HCEC 1CT (cell line): ENCODE measurements at regions not wholly inside any gene's neighbourhood (a gene's known extent, or its start where the extent isn't known, plus 50 kb on each side); places are given as distances from the start of the nearest gene placed in this dataset.
"Not testable (repeated sequence)": the region's sequence is repeated elsewhere in the genome, so short reads cannot be mapped to it uniquely, and the experiment has no call there.

Experiments used
- DNase-seq: peaks from one replicate; pipeline ENCODE4 v3.0.0-alpha.2; 2017

GRCh38 chr16:52725043-52725442 lies 178.1 kb upstream of the TOX3 start:
- no peak for DNase-seq

DNA sequence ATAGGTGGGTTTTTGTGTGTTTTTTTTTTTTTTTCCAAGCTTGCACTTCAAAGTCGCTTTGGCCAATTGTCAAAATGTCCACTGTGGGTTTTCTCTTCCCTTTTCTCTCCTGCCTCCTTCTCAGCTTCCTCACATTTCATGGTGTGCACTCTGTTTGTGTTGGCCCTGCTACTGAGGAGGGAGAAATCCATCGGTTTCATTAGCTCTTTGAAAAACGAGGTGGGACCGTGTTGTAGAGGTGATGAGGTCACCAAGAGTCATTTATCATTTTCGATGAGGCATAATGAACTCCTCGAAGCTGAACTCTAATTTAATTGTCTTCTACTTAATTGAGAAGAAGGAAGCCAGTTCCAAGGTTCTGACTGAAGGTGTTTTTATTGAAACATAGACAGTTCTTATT lies 174.4 kb upstream of the TOX3 start:
- DNase-seq = no peak

- no peak for DNase-seq
Observed at GRCh38 chr16:52718046-52718445, 171.1 kb upstream of the TOX3 start.

DNA sequence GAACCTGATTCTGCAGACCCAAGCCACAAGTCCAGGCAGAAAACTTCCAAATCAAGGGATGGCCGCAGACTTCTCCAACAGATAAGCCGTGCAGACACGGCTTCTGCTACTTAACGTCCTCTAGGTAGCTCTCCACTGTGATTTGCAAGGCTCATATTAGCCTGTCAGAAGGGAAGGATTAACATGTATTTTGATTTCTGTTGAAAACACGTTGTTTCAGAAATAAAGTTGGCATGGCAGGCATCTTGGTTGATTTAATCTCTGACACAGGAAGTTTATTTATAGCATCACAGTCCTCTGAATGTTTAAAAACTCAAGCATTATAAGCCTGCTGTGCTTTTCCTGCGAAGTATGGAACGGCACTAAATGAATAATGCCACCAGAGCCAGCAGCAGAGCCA lies 166.8 kb upstream of the TOX3 start:
- no peak for DNase-seq

DNA sequence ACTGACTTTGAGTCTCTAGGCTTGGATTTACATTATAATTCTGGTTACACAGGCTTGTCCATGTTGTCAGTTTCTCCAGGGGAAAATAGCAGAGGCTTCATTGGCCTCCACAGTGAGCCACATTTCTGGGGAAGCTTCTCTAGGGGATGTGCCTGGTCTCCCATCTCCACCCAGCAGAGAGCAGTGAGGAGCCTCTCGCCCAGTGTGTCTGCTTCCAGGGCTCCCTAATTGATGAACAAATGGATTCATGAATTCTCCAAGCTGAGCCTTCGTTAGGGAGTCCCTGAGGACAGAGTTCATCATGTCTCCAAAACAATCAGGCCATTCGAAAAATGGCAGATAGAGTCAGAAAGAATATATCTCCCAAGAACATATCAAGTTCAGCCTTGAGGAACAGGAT lies 162.4 kb upstream of the TOX3 start:
- no peak for DNase-seq

DNA sequence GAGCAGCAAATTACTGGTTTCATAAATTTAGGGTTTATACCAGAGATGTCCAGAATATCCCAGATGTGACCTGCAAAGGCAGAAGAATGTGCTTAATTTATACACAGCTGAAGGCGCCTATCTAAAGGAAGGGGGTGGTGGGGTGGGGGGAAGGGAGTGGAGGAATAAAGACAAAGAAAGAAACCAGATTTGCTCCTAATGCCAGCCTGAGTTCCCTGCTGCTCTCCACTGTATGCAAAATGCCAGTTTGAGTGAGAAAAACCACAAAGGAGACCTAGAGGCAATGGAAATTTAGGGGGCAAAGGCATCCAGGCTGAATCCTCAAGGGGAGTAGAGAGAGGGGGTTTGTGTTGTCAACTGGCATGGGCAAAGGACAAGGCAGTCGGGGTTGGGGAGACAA lies 161.5 kb upstream of the TOX3 start:
- DNase-seq = no peak

GRCh38 chr16:52707676-52708337 lies 160.9 kb upstream of the TOX3 start:
- DNase-seq = no peak

GRCh38 chr16:52705122-52705521 lies 158.2 kb upstream of the TOX3 start:
- DNase-seq = no peak

GRCh38 chr16:52697971-52698370 lies 151.0 kb upstream of the TOX3 start:
- DNase-seq = no peak

- DNase-seq = no peak
Observed at GRCh38 chr16:52696126-52696525, 149.2 kb upstream of the TOX3 start.

GRCh38 chr16:52690468-52690867 lies 143.5 kb upstream of the TOX3 start:
- no peak for DNase-seq

- DNase-seq = no peak
Observed at GRCh38 chr16:52680993-52681392, 134.1 kb upstream of the TOX3 start.

- DNase-seq = no peak
Observed at GRCh38 chr16:52677501-52677900, 130.6 kb upstream of the TOX3 start.

GRCh38 chr16:52676959-52677358 lies 130.0 kb upstream of the TOX3 start:
- DNase-seq = no peak

DNA sequence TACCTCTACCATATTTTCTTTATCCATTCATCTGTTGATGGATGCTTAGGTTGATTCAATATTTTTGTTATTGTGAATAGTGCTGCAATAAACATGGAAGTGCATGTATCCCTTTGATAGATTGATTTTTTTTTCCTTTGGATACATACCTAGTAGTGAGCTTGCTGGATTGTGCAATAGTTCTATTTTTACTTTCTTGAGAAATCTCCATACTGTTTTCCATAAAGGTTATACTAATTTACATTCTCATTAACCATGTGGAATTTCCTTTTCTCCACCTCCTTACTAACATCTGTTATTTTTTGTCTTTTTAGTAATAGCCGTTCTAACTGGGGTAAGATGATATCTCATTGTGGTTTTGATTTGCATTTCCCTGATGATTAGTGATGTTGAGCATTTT lies 124.6 kb upstream of the TOX3 start:
- no peak for DNase-seq

- no peak for DNase-seq
Observed at GRCh38 chr16:52657924-52658323, 111.0 kb upstream of the TOX3 start.

DNA sequence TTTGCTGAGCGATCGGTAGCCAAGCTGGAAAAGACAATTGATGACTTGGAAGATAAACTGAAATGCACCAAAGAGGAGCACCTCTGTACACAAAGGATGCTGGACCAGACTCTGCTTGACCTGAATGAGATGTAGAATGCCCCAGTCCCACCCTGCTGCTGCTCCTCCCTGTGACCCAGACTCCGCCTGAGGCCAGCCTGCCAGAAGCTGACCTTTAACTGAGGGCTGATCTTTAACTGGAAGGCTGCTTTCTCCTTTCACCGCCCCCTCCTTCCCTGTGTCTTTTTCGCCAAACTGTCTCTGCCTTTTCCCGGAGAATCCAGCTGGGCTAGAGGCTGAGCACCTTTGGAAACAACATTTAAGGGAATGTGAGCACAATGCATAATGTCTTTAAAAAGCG lies 109.0 kb upstream of the TOX3 start:
- DNase-seq = not testable (repeated sequence)

DNA sequence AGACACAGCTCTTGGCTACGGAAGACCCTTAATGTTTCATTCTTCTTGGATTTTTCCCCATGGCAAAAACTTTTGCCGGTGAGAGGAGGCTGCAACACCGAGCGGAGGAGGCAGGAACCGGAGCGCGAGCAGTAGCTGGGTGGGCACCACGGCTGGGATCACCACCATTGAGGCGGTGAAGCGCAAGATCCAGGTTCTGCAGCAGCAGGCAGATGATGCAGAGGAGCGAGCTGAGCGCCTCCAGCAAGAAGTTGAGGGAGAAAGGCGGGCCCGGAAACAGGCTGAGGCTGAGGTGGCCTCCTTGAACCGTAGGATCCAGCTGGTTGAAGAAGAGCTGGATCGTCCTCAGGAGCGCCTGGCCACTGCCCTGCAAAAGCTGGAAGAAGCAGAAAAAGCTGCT lies 108.2 kb upstream of the TOX3 start:
- not testable (repeated sequence) for DNase-seq

- DNase-seq = no peak
Observed at GRCh38 chr16:52652033-52652432, 105.1 kb upstream of the TOX3 start.

DNA sequence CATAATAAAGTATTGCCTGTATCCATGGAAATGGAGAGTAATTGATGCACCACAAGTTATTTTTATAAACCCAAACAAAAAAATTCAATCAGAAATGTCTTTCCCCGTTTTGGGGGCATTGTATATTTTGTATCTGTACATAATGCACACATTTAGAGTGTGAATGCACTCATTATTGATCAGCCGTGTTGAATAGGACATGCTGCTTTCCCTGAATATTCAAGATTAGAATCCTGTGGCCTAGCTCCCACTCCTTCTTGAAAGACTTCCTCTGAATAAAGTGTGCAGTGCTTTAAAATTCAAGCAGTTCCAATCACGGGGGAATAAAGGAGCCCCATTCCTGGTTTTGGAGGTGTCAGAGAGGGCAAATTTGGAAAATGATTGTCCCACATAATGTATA lies 103.8 kb upstream of the TOX3 start:
- no peak for DNase-seq

- no peak for DNase-seq
Observed at GRCh38 chr16:52650318-52650717, 103.4 kb upstream of the TOX3 start.

DNA sequence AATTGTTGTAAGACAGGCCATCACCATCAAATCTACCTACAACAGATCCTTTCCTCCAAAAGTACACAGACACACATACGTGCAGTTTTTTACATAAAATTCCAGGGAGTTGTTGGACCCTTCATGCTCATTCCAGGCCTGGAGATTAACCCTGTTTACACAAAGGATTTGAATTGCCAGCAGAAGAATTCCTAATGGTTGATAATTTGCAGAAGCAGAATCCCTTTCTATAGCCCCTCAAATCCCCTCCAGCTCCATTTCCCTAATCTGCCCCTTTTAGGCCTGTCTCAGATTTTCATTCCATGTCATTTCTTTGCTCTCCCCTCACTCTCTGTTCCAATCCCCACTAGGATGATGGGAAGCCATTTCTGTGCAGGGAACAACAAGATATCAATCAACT lies 102.9 kb upstream of the TOX3 start:
- no peak for DNase-seq

GRCh38 chr16:52647588-52647987 lies 100.6 kb upstream of the TOX3 start:
- DNase-seq = no peak

- no peak for DNase-seq
Observed at GRCh38 chr16:52643006-52643405, 96.1 kb upstream of the TOX3 start.

DNA sequence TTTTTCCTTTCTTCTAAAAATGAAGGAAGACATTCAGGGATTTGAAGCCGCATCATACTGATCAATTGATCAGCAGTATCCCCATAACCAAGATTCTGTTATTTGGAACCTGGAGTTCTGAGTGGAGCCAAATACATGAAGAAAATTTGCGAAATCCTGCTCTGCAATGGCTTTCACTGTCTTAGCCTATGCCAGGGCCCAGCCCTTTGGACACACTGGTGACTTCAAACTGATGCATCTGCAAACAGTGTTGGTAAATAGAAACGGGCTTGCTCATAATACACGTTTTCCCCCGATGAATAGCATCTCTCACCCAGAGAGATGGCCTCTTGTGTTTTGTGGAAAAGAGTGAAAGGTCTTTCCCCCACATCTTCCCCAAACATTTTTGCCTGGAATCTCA lies 87.6 kb upstream of the TOX3 start:
- no peak for DNase-seq

DNA sequence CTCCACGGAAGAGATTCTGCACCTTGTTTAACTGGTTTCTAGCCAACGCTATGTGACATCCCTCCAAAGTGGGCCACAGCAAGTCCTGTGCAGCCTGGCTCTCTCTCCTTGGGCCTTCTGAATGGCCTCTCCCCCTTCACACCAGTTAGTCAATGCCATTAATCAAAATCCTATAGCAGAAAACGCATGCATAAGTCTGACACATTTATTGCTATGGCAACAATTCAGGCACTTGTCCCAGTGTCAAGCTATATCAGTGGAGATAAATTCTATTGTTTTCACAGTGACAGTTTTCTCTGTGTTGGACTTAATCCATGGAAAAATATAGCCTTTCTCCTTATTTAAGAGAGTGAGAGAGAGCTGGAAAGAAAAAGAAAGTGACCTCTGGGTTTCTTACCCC lies 87.2 kb upstream of the TOX3 start:
- DNase-seq = no peak
